ENCODE measurements at regions not wholly inside any gene's neighbourhood (a gene's known extent, or its start where the extent isn't known, plus 50 kb on each side); places are given as distances from the start of the nearest gene placed in this dataset.
"Not testable (repeated sequence)": the region's sequence is repeated elsewhere in the genome, so short reads cannot be mapped to it uniquely, and the experiment has no call there.

GRCh38 chr3:20245781-20246180 lies 59.8 kb upstream of the SGO1 start:
- no peak for DNase-seq (ENCODE audit: low spot score)

- DNase-seq (ENCODE audit: low spot score): no peak
Measured at GRCh38 chr3:20240154-20240883, 54.3 kb upstream of the SGO1 start.

GRCh38 chr3:20238199-20238598 lies 52.2 kb upstream of the SGO1 start:
- not testable (repeated sequence) for DNase-seq (ENCODE audit: low spot score)

GRCh38 chr3:20236603-20237002 lies 50.6 kb upstream of the SGO1 start:
- no peak for DNase-seq (ENCODE audit: low spot score)

Measured in AG08395 (cell line).